SK-N-SH (cell line): ENCODE measurements at regions not wholly inside any gene's neighbourhood (a gene's known extent, or its start where the extent isn't known, plus 50 kb on each side); places are given as distances from the start of the nearest gene placed in this dataset.

Experiments used
- EP300 ChIP-seq, 2 experiments: IDR thresholded peaks; 2 replicates each; pipeline versions ENCODE4 v1.4.0 to v1.6.1; 2012; ENCODE audit warnings: borderline replicate concordance in 1 of 2, low read depth in 1 of 2, low read length in 1 of 2
- NFIC ChIP-seq: IDR thresholded peaks from 2 replicates; pipeline ENCODE4 v1.4.0; 2012; ENCODE audit warnings: borderline replicate concordance
- NRF1 ChIP-seq: IDR thresholded peaks from 2 replicates; pipeline ENCODE4 v1.6.1; 2012; ENCODE audit warnings: low read depth, mild to moderate bottlenecking, low read length
- RAD21 ChIP-seq: IDR thresholded peaks from 2 replicates; pipeline ENCODE4 v1.6.1; 2012; ENCODE audit warnings: mild to moderate bottlenecking, low read length
- RFX5 ChIP-seq: IDR thresholded peaks from 2 replicates; pipeline ENCODE4 v1.6.1; 2012; ENCODE audit warnings: mild to moderate bottlenecking, improper control_type of control experiment, low read length
- RXRA ChIP-seq: IDR thresholded peaks from 2 replicates; pipeline ENCODE4 v1.4.0; 2012; ENCODE audit warnings: low read depth, mild to moderate bottlenecking, borderline replicate concordance
- SIN3A ChIP-seq: IDR thresholded peaks from 2 replicates; pipeline ENCODE4 v1.6.1; 2012; ENCODE audit warnings: low read depth, mild to moderate bottlenecking, low read length, moderate library complexity, borderline replicate concordance
- TF ChIP-seq, protein P1 (sequence below): fragments of 200-600 bp; sonication (generic); IDR thresholded peaks from 2 replicates; pipeline ENCODE4 v1.6.1; 2017; ENCODE audit warnings: antibody characterized with exemption, mild to moderate bottlenecking, moderate library complexity
- TF ChIP-seq, protein P2 (sequence below): IDR thresholded peaks from 2 replicates; pipeline ENCODE4 v1.4.0; 2012; ENCODE audit warnings: low read depth
- TF ChIP-seq, protein P3 (sequence below): fragments of 150-350 bp; IDR thresholded peaks from 2 replicates; pipeline ENCODE4 v1.6.1; 2016; ENCODE audit warnings: mild to moderate bottlenecking, low read depth, low read length

DNA sequence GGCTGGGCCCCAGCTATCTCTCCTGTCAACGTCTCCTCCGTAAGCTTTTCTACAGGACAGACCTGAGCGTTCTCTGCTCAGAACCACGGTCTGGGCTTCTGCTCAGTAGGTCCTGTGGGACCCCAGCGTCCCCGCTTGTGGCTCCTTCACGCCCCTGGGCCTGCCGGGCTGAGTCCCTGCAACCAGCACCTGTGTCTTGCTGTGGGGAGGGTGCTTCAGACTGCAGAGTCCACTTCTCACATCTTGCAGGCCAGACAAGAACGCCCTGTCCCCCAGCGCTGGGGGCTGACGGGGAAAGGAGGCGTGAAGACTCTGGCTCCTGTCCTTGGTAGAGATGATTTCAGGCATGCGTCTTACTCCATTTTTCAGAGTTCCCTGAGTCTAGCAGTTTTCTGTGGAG lies 1480.8 kb downstream of the BRD1 start:
- no peak for TF ChIP-seq RAD21
- no peak for TF ChIP-seq EP300 (IDR thresholded peaks at IDR 0.05; ENCODE audit: borderline replicate concordance in 1 of 2, low read depth in 1 of 2, low read length in 1 of 2)
- TF ChIP-seq, protein P1, sequence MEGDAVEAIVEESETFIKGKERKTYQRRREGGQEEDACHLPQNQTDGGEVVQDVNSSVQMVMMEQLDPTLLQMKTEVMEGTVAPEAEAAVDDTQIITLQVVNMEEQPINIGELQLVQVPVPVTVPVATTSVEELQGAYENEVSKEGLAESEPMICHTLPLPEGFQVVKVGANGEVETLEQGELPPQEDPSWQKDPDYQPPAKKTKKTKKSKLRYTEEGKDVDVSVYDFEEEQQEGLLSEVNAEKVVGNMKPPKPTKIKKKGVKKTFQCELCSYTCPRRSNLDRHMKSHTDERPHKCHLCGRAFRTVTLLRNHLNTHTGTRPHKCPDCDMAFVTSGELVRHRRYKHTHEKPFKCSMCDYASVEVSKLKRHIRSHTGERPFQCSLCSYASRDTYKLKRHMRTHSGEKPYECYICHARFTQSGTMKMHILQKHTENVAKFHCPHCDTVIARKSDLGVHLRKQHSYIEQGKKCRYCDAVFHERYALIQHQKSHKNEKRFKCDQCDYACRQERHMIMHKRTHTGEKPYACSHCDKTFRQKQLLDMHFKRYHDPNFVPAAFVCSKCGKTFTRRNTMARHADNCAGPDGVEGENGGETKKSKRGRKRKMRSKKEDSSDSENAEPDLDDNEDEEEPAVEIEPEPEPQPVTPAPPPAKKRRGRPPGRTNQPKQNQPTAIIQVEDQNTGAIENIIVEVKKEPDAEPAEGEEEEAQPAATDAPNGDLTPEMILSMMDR, result no peak
- TF ChIP-seq, protein P2, sequence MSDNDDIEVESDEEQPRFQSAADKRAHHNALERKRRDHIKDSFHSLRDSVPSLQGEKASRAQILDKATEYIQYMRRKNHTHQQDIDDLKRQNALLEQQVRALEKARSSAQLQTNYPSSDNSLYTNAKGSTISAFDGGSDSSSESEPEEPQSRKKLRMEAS, result no peak
- no peak for TF ChIP-seq RFX5
- TF ChIP-seq, protein P3, sequence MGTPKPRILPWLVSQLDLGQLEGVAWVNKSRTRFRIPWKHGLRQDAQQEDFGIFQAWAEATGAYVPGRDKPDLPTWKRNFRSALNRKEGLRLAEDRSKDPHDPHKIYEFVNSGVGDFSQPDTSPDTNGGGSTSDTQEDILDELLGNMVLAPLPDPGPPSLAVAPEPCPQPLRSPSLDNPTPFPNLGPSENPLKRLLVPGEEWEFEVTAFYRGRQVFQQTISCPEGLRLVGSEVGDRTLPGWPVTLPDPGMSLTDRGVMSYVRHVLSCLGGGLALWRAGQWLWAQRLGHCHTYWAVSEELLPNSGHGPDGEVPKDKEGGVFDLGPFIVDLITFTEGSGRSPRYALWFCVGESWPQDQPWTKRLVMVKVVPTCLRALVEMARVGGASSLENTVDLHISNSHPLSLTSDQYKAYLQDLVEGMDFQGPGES, result no peak
- no peak for TF ChIP-seq NRF1
- TF ChIP-seq NFIC, result no peak
- no peak for TF ChIP-seq RXRA
- TF ChIP-seq SIN3A, result no peak
